Testis (tissue), 2 donors: ENCODE measurements at regions not wholly inside any gene's neighbourhood (a gene's known extent, or its start where the extent isn't known, plus 50 kb on each side); places are given as distances from the start of the nearest gene placed in this dataset.

Experiments
- POLR2A ChIP-seq: fragments of 450-650 bp; IDR thresholded peaks from one replicate; pipeline ENCODE4 v1.6.1; 2017; ENCODE audit warnings: antibody characterized with exemption, mild to moderate bottlenecking, moderate library complexity
- TF ChIP-seq, protein P1 (sequence below), 3 experiments: fragments of 450-650 bp in 2 of 3; fragments of 200-600 bp in 1 of 3; sonication (generic) in 1 of 3; IDR thresholded peaks; one replicate each; pipeline ENCODE4 v1.5.1; 2016 to 2019; ENCODE audit warnings: antibody characterized with exemption in 3 of 3, mild to moderate bottlenecking in 2 of 3, moderate library complexity in 1 of 3

GRCh38 chr6:65903992-65904391 lies 197.0 kb upstream of the EYS start:
- TF ChIP-seq POLR2A: no peak
- TF ChIP-seq, protein P1, sequence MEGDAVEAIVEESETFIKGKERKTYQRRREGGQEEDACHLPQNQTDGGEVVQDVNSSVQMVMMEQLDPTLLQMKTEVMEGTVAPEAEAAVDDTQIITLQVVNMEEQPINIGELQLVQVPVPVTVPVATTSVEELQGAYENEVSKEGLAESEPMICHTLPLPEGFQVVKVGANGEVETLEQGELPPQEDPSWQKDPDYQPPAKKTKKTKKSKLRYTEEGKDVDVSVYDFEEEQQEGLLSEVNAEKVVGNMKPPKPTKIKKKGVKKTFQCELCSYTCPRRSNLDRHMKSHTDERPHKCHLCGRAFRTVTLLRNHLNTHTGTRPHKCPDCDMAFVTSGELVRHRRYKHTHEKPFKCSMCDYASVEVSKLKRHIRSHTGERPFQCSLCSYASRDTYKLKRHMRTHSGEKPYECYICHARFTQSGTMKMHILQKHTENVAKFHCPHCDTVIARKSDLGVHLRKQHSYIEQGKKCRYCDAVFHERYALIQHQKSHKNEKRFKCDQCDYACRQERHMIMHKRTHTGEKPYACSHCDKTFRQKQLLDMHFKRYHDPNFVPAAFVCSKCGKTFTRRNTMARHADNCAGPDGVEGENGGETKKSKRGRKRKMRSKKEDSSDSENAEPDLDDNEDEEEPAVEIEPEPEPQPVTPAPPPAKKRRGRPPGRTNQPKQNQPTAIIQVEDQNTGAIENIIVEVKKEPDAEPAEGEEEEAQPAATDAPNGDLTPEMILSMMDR (IDR thresholded peaks at IDR 0.05): no peak
